HG02852 (cell line): ENCODE measurements at regions not wholly inside any gene's neighbourhood (a gene's known extent, or its start where the extent isn't known, plus 50 kb on each side); places are given as distances from the start of the nearest gene placed in this dataset.
"Not testable (repeated sequence)": the region's sequence is repeated elsewhere in the genome, so short reads cannot be mapped to it uniquely, and the experiment has no call there.

Source experiments
- ATAC-seq: cut with Tn5 transposase; IDR thresholded peaks from one replicate; pipeline ENCODE4 v1.9.1; 2021; ENCODE audit warnings: mild to moderate bottlenecking, moderate library complexity; ENCODE audit not compliant: unreplicated experiment

DNA sequence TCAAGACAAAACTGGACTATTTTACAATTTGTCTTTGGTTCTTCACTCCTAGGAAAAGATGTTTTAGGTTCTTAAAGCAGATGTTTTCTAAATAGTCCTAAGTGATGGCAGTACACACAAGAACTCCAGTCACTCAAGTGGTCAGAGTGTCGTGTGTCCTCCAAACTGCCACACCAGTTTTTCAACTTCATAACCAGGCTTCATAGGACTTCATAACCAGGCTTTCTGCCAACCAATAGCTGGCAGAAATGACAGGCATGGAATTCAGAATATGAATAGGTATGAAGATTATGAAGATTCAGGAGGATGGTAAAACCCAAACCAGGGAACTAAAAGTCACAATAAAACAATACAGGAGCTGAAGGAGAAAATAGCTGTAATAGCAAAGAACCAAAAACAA is 721.2 kb upstream of the SEMA3D start:
- no peak for ATAC-seq

DNA sequence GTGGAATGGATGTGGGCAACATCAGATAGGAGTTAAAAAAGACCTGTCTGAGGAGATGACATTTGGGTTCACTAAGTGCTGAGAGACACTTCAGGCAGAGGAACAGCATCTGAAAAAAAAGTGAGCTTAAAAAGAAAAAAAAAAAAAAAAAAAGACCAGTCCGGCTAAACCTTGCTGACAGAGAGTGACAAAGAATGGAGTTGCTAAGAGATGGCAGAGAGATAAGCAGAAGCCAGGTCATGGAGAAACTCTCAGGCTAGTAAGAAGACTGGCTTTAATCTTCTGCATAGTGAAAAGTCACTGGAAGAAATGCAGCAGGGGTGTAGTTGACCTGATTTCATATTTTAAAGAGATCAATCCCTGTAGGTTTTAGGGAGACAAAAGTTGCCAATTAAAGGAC is 711.1 kb upstream of the SEMA3D start:
- no peak for ATAC-seq

DNA sequence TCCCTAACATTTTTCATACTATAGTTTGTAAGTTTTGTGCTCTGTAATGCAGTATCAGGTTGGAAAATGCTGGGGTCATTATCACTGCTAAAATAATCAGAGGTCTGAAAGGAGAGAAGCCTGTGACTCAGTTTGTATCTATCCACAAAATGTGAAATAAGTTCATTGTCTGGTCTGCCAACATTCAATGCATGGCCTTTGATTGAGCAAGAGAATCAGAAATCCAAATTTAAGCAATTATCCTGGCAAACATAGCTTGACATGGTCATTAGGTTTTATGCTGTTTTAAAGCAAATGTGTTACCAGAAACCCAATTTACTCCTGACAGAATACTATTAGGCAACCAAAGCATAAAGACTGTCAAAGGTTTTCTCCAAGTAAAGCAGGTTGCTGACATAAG is 709.7 kb upstream of the SEMA3D start:
- no peak for ATAC-seq

DNA sequence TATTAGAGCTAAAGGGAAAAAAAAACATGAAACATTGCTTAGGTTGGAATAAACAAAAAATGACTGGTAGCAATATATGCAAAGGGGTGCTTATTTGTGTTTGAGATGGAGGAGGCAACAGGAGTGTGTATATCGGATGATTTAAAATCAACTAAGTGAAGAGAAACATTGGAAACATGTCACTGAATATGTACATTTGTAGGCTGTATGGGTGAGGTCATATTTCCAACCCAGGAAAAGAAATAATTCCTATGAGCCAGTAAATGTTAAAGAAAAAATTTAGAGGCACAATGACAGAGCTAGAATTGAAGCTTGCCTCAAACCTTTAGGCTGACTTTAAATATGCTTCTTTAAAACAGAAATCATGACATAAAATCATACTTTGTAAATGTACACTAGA is 709.0 kb upstream of the SEMA3D start:
- no peak for ATAC-seq

DNA sequence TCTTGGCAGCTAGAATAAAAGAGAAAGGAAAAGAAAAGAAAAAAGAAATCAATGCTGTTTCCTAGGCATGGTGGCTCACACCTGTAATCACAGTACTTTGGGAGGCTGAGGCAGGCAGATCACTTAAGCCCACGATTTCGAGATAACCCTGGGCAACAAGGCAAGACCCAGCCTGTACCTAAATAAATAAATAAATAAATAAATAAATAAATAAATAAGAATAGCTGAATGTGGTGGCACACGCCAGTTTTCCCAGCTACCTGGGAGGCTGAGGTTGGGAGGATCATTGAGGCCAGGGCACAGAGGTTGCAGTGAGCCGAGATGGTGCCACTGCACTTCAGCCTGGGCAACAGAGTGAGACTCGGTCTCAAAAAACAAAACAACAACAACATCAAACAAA is 705.0 kb upstream of the SEMA3D start:
- ATAC-seq: not testable (repeated sequence)

DNA sequence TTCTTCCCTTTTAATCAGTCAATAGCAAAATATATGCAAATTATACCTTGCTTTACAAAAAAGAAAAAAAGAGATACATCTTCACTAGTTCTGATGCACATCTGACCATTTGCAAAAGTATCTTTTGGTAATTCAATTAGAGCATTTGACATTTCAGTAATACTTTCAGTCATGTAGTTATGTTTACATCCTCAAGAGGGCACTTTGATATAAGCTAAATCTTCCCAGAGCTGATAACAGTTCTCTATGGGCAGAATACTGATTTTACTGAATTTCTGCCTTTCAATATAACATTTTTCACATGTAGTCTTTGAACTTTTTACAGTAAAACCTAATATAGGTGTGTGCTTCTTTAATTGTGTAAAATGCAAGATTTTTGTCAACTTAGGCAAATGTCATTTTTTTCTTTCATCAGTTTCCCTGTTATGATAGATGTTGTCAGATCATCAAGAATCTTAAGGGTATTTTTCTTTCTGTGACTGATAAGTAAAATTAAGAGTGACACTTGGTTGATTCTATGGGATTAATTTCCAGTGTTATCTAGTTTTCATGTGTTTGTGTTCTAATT is 703.5 kb upstream of the SEMA3D start:
- ATAC-seq: peak; percentile 86

DNA sequence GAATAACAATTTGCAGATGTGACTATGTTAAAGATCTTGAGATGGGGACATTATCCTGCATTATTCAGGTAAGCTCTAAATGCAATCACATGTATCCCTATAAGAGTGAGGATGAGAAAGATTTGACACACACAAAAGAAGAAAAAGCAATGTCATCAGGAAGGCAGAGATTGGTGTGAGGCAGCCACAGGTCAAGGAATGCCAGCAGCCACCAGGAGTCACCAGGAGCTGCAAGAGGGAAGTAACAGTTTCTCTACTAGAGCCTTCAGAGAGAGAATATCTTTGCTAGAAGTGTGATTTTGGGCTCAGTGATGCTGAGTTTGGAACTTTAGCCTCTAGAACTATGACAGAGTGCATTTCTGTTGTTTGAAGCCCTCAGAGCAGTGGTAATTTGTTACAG is 700.3 kb upstream of the SEMA3D start:
- ATAC-seq: no peak

DNA sequence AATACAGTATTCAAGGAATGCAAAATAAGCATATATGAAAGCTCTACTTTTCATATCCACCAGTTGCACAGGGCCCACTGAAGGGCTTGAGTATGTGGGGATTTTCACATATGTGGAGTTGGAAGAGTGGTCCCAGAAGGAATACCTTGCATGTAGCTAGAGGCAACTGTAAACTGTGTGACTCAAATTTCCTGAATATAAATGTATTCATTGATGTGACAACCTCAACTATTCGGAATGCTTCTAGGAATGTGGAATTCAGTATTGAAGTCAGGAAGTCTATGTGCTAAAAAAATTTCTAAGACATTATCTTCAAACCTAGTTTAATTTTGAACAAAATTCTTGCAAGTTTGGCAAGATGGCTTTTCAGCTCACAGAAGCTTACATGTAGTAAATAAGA is 695.5 kb upstream of the SEMA3D start:
- no peak for ATAC-seq

DNA sequence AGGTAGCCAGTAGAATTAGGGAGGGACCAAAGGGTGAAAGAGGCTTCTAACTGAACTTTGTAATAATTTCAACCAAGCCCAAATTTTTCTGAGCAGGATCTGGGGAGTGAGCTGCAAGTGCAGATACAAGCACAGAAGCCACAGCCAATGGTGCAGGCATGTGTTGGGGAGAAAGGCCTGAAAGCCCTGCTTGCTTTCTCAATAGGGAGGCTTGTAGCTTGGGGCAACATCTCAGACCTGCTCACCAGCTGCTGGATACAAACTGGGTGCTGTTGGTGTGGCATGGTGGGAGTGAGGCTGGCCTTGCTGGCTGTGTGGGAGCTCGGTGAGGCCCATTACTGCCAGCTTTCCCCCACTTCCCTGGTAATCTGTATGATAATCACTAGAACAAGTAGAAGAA is 688.5 kb upstream of the SEMA3D start:
- ATAC-seq: no peak

DNA sequence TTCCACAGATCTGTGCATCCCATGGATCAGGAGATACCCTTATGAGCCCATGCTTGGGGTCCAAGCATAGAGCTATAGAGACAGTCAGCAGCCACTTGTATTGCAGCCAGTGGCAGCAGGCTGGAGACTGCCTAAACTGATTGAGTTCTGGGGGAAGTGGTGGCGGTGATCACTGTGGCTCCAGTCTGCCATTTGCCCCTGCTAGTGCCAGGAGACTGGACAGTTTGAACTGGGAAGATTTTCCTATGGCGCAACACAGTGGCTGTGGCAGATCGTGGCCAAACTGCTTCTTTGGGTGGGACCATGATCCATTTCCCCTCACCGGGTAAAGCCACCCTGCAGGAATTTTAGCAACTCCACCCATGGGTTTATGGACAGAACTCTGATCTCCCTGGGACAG is 679.7 kb upstream of the SEMA3D start:
- no peak for ATAC-seq

DNA sequence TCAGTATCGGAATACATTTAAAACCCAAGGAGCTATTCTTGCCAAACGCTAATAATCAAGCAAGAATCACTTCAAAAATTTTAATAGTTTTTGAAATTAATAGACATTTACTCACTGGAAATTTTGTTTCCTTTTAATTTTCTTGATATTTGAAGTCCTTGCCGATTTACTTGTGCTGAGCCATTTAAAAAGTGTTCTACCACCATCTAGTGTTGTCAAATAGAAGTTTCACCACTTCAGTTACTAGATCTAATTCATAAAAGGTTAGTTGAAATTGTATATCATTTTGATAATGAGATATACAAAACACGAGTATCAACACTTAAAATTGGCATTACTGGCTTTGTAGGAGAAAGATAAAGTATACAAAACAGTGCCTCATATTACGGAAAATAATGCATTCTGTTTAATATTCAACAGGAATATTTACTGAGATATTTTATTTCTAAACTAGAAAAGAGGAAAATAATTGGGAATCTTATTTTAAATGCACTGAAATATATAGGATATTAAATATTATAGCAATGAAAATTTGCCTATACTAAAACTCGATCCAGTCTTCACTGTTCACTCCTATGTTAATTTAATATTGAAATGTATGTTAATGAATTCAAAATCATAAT is 664.8 kb upstream of the SEMA3D start:
- no peak for ATAC-seq

DNA sequence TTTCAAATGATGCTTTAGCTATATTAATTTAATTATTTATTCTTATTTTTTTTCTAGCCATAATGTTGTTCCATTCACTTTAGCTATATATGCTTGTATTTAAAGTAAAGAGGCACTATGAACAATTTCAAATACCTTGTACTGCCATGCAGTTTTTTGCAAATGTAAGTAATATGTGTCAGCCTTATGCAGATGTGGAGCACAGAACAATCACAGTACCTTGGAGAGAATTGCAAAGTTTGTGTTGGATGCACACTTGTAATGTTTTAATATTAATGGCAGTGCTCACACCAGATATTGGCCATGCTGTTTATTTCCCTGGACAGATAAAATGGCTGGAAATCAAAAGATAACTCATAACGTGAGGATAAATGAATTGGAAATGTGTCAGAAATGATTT is 663.5 kb upstream of the SEMA3D start:
- no peak for ATAC-seq

DNA sequence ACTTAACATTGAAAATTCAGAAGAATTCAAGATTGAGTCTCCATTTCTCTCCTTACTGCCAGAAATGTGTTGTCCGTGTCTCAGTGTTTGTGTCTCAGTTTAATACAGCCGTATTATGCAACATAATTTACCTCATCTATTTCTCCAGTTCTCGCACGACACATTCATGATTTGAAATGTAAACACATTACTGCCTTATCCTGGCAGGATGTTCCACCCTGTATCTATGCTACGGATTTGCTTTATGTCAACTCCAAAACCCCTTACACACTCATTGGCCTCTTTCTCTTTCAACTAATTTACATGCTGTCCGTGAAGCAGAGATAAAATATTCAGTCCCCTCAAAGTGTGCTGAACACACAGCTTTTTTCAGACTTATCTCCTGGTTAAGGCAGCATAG is 653.7 kb upstream of the SEMA3D start:
- ATAC-seq: no peak

DNA sequence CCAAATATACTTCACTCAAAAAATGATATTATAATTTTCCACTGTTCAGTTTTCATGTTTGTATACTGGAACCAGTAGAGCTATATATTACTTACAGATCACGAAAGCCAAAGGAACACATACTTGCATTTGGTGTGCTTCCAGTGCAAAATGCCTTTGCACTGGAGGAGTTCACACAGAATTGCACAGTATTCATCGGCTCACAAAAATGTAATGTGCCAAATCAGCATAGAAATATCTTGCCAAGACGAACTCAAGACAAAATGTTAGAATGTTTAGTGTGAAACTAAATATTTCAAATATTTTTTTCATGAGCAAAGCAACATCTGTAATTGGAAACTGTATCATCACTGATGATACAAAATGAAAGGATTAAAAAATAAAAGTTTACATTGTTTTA is 646.2 kb upstream of the SEMA3D start:
- no peak for ATAC-seq

DNA sequence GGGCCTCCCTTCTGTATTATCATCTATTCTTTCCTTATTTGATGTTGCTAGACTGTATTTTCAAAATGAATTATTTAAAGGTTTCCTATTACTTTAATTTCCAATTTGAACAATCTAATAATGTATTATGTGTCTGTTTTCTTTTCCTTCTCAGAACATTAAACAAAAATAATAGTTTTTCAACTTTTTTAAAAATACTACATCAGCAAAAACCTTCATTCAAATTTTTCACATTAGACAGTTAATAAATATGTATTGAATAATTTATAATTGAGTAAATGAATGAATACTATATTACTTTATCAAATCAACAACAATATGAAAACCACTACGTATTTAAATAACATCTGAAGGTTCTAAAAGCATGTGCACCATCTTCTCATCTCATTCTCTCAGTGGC is 644.1 kb upstream of the SEMA3D start:
- no peak for ATAC-seq

DNA sequence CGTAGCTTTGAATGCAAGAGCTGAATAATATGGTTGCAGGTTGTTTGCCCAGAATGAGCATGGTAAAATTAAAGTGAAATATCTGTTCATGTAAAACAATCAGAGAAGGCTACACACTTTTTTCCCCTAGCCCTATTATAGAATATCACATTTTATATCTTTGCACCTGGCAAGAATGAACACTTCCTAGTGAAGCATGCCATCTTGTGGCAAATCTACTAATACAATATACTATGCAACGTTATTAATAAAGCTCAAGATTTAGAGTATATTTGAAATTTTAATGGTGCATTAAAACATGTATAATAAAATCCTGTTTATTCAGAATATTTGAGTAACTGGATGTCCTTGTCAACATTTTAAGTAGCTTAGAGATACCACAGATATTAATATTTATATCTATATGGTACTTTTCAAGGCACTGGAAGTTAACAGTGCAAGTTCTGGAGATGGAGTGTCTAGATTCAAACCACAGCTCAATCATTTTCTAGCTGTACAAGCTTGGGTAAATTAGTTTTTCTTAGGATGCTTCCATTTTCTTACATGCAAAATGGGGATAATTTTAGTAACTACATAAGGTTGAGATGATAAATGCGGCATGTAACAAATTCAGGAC is 643.1 kb upstream of the SEMA3D start:
- no peak for ATAC-seq

DNA sequence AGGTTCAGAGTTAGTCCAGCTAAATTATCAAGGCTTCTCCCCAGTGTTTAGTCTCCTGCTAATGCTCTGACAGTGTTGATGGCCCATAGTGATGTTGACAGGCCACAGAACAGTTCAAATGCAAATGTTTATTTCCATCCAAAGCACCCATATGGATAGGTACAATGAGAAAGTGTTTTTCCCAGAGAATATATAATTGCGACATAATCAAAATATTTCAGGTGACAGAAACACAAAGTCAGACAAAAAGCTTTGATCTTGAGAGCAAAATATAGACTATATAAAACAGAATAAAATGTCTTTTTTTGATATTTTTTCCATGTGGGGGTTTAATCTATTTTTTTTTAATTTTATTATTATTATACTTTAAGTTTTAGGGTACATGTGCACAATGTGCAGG is 642.3 kb upstream of the SEMA3D start:
- ATAC-seq: no peak

DNA sequence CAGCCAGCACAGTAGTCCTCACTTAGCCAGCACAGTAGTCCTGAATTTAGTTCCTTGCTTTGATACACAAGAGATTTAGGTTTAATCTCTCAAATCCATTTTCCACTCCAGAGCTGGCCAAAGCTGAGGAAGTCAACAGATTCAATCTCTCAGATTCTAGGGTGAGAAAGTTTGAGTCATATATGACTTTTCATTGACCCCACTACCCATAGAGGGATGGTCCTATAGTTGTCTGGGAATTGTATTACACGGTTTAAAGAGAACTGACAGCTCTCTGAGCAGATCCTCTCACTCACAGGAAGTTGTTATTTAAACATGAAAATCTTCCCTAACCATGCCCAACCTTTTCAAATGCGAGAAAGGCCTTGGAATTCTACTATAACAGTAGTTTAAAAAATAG is 641.8 kb upstream of the SEMA3D start:
- ATAC-seq: no peak

DNA sequence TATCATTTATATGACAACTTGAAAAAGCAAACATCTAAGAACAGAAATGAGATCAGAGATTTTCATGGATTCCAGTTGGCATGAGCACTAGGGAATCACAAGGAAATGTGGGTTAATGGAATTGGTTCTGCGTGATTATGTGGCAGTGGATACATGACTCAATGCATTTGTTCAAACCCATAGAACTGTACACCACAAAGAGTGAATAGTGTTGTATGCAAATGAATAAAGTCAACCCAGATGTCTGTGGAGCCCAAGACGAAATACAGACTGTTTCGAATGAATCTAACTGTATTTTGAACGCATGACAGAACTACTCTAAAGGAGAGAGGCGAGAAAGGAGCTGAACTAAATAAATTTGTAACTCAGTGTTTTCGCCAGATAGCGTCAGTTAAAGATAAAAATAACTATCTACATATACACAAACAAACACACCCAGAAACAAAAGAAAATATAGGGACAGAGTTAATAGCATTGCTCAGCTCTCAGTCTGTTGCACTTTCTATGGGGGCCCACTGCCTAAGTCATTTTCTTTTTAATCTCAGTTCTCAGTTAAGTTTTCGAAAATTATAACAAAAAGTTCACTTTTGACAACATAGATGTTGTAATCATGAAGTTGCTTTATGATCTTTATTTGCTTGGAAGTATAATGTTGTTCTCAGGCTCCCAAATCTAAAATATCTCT is 636.7 kb upstream of the SEMA3D start:
- no peak for ATAC-seq

DNA sequence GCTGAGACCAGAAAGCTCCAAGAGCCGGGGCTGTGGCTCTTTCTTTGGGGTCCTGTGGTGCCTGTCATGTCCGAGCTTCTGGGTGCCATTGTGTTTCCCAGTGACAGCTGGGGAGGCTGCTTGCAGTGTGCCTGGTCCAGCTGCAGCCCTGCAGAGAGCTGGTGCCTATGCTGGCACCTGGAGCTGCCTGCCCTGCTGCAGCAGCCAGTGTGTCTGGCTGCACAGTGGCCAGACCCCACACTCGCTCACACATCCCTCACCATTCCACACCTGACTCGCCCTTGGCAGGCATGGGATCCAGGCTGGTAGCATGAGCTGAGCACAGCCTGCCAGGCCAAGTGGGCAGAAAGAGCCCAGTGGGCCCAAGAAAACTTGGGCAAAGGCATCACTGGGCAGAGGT is 635.1 kb upstream of the SEMA3D start:
- no peak for ATAC-seq

DNA sequence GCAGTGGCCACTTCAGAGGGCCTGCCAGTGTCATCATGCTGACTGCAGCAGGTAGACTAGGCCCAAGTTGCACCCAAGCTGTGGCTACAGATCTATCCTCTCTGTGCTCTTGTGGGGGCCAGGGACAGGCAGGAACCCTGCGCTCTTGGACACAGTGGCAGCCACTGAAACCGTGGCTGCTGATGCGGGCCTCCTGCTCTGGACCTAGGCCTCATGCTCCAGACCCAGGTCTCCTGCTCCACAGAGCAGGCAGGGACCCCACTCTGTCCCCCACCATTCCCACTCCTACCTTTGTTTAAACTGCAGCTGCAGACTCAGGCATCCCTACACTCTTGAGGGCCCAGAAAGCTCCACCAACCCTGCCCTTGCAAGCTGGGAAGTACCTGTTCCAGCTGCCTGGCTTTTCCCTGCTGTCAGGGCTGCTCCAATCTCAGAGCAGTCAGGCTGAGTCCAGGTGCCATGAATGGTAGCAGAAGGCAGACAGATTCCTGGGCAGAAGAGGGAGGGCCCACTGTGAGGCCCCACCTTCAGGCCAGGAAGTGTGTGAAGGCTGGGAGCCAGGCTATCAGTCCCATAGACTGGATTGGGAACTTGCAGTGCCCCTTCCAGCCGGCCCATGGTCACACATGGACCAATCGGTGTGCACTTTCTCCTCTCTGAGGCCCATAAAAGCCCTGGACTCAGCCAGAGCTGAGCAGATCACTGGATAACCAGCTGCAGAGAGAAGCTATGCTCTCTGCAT is 634.0 kb upstream of the SEMA3D start:
- no peak for ATAC-seq

DNA sequence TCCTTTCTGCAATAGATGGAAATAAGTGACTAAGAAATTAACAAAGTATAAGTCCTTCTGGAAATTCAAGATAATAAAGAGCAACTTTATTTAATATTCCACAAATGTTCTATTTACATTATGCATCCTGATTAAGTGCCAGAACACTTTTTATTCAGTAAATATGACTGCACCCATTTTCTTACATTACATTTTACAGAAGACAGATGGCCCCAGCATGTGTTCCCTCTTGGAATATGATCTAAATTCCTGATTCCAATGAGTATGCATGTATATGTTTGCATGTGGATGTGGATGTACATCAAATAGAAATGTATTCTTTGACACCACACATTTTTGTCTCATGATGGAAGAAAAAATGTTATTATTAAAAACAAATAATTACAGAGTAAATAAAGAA is 628.7 kb upstream of the SEMA3D start:
- no peak for ATAC-seq
